ENCODE measurements at regions not wholly inside any gene's neighbourhood (a gene's known extent, or its start where the extent isn't known, plus 50 kb on each side); places are given as distances from the start of the nearest gene placed in this dataset.
A peak's percentile ranks its signal among the peaks of the same experiment; 100 is the strongest.

DNA sequence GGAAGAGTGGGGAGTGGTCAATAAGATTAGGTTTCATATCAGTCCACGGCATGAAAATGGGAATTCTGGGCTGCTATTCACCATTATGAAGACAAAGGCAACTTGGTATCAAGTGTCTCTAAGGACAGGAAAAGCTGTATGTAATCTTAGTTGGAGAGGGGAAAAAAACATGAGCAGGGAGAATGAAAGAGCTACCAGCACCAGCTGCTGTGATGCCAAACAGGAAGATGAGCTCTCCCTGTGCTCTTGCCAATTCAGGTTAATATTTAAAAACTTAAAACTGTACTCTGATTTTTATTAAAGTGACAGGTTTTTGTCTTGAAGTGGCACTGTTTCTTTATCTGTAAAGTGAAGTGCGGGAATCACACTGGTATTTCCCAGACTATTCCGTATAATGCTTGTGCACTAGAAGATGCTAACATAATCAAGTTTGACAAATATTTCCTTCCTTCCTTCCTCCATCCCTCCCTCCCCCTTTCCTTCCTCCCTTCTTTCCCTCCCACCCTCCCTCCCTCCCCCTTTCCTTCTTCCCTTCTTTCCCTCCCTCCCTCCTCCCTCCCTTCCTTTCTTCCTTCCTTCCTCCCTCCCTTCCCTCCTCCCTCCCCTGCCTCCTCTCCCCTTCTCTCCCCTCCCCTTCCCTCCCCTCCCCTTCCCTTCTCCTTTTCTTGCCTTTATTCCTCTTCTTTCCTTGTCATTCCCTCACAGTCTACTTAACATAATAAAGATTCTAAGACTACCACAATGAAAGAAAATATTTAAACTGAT lies 1383.0 kb upstream of the C9orf72 start:
- Histone ChIP-seq H3K9me3 (ENCODE audit: insufficient read depth, low read length) (no peaks in the 10 kb centered on the region), H3K4me3 (ENCODE audit: insufficient read length, low read depth) (no peak overlapping the region), H3K9ac (ENCODE audit: insufficient read length, low read depth) (no peak overlapping the region), H3K36me3 (ENCODE audit: insufficient read depth, insufficient read length, low read length) (no peaks in the 10 kb centered on the region), H3K4me1 (ENCODE audit: insufficient read depth, insufficient read length) (no peaks in the 10 kb centered on the region), H3K27me3 (ENCODE audit: insufficient read depth, insufficient read length) (no peaks in the 10 kb centered on the region)
- no peak for TF ChIP-seq SUZ12 (IDR thresholded peaks at IDR 0.05; ENCODE audit: extremely low read depth, insufficient read depth, insufficient read length)
- no peak for TF ChIP-seq ZNF274 (IDR thresholded peaks at IDR 0.05; ENCODE audit: low read depth, low read length)
- TF ChIP-seq YY1 (IDR thresholded peaks at IDR 0.05; ENCODE audit: insufficient read depth, insufficient read length) = no peak
- no peak for DNase-seq (ENCODE audit: low read depth, low spot score)

DNA sequence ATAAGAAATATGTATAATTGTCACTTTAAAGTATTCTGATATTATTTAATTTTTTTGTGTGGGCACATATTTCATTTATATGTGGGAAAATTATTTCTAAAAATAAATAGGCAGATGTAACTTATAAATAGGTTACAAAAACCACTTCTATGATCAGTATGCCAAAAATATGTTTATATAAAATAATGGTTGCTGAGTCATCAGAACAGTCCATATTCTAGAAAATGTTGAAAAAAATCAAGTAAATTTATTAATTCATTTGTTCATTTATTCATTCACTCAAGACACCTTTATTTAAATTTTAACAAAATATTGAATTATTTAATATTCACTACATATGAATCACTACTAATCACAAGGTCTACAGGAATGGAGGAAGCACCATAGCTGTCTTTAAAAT lies 1387.3 kb upstream of the C9orf72 start:
- TF ChIP-seq YY1 (IDR thresholded peaks at IDR 0.05; ENCODE audit: insufficient read depth, insufficient read length) = no peak
- no peaks in the 10 kb centered on the region for H3K27me3 ChIP-seq (ENCODE audit: insufficient read depth, insufficient read length)
- no peak overlapping the region for H3K4me3 ChIP-seq (ENCODE audit: insufficient read length, low read depth)
- no peaks in the 10 kb centered on the region for H3K36me3 ChIP-seq (ENCODE audit: insufficient read depth, insufficient read length, low read length)
- no peaks in the 10 kb centered on the region for H3K9me3 ChIP-seq (ENCODE audit: insufficient read depth, low read length)
- H3K9ac ChIP-seq (ENCODE audit: insufficient read length, low read depth) = no peak overlapping the region
- H3K4me1 ChIP-seq (ENCODE audit: insufficient read depth, insufficient read length) = no peaks in the 10 kb centered on the region
- no peak for DNase-seq (ENCODE audit: low read depth, low spot score)

DNA sequence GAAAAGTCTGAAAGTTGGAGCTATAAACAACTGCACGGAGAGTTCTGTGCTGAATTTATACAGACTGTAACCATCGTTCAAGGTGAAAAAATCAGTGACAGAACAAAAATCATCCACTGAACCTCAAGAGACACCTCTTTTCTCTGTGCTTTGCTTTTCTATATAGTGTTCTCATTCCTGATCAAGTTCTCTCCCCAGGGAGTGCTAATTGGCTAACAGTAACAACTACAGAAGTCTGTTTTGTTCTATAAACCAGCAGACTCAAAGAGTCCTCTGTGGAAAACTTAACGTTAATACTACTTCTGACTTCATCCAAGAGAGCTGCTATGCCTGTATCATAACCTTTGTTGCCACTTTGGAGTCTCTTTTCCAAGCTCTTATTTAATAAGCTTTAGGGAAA lies 1388.3 kb upstream of the C9orf72 start:
- TF ChIP-seq SUZ12 (IDR thresholded peaks at IDR 0.05; ENCODE audit: extremely low read depth, insufficient read depth, insufficient read length) = no peak
- TF ChIP-seq ZNF274 (IDR thresholded peaks at IDR 0.05; ENCODE audit: low read depth, low read length) = no peak
- no peak for TF ChIP-seq YY1 (IDR thresholded peaks at IDR 0.05; ENCODE audit: insufficient read depth, insufficient read length)
- Histone ChIP-seq H3K4me1 (ENCODE audit: insufficient read depth, insufficient read length) (no peaks in the 10 kb centered on the region), H3K27me3 (ENCODE audit: insufficient read depth, insufficient read length) (no peaks in the 10 kb centered on the region), H3K4me3 (ENCODE audit: insufficient read length, low read depth) (no peak overlapping the region), H3K36me3 (ENCODE audit: insufficient read depth, insufficient read length, low read length) (no peaks in the 10 kb centered on the region), H3K9me3 (ENCODE audit: insufficient read depth, low read length) (no peaks in the 10 kb centered on the region), H3K9ac (ENCODE audit: insufficient read length, low read depth) (no peak overlapping the region)
- no peak for DNase-seq (ENCODE audit: low read depth, low spot score)

DNA sequence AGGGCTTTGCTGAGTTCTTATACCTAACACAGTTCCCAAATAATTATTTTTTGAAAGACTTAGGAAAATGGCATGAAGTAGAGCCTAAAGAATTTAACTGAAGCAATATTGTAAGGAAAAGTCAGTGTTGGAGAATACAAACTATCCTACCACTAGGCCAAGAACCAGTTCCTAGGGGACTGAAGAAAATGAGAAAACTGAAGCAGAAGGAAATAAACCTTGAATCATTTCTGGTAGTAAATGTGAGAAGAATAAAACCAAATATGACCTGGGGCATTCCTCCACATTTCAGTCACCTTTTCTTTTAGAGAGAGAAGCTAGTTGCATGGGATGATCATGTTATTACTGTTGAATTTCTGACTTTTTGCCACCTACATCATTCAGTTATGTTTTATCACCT lies 1393.9 kb upstream of the C9orf72 start:
- no peaks in the 10 kb centered on the region for H3K27me3 ChIP-seq (ENCODE audit: insufficient read depth, insufficient read length)
- no peak for DNase-seq (ENCODE audit: low read depth, low spot score)
- no peak overlapping the region for H3K9ac ChIP-seq (ENCODE audit: insufficient read length, low read depth)
- peaks cover 3% of the 10 kb centered on the region for H3K4me1 ChIP-seq (ENCODE audit: insufficient read depth, insufficient read length)
- TF ChIP-seq SUZ12 (IDR thresholded peaks at IDR 0.05; ENCODE audit: extremely low read depth, insufficient read depth, insufficient read length) = no peak
- no peak for TF ChIP-seq ZNF274 (IDR thresholded peaks at IDR 0.05; ENCODE audit: low read depth, low read length)
- no peak for TF ChIP-seq YY1 (IDR thresholded peaks at IDR 0.05; ENCODE audit: insufficient read depth, insufficient read length)
- H3K9me3 ChIP-seq (ENCODE audit: insufficient read depth, low read length) = no peaks in the 10 kb centered on the region
- H3K4me3 ChIP-seq (ENCODE audit: insufficient read length, low read depth) = no peak overlapping the region
- H3K36me3 ChIP-seq (ENCODE audit: insufficient read depth, insufficient read length, low read length) = no peaks in the 10 kb centered on the region

DNA sequence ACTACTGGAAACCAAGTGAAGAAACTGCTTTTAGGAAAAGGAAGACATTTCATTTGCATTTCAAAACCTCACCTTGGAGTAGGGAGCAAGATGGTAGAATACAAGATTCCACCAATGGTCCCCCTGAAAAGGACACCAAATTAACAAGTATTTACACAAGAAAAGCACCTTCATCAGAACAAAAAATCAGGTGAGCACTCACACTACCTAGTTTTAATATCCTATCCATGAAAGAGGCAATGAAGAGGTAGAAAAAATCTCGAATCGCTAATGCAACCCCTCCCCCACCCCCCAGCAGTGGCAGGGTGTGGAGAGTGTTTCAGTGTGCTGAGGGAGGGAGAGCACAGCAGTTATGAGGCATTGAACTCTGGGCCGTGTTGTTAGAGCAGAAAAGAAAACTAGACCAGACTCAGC lies 1397.0 kb upstream of the C9orf72 start:
- H3K36me3 ChIP-seq (ENCODE audit: insufficient read depth, insufficient read length, low read length) = no peaks in the 10 kb centered on the region
- no peaks in the 10 kb centered on the region for H3K9me3 ChIP-seq (ENCODE audit: insufficient read depth, low read length)
- H3K27me3 ChIP-seq (ENCODE audit: insufficient read depth, insufficient read length) = no peaks in the 10 kb centered on the region
- H3K4me1 ChIP-seq (ENCODE audit: insufficient read depth, insufficient read length) = peaks cover 3% of the 10 kb centered on the region
- DNase-seq (ENCODE audit: low read depth, low spot score) = peak; percentile 38
- TF ChIP-seq SUZ12 (IDR thresholded peaks at IDR 0.05; ENCODE audit: extremely low read depth, insufficient read depth, insufficient read length) (no peak), YY1 (IDR thresholded peaks at IDR 0.05; ENCODE audit: insufficient read depth, insufficient read length) (no peak), ZNF274 (IDR thresholded peaks at IDR 0.05; ENCODE audit: low read depth, low read length) (no peak)
- H3K4me3 ChIP-seq (ENCODE audit: insufficient read length, low read depth) = no peak overlapping the region
- H3K9ac ChIP-seq (ENCODE audit: insufficient read length, low read depth) = no peak overlapping the region

DNA sequence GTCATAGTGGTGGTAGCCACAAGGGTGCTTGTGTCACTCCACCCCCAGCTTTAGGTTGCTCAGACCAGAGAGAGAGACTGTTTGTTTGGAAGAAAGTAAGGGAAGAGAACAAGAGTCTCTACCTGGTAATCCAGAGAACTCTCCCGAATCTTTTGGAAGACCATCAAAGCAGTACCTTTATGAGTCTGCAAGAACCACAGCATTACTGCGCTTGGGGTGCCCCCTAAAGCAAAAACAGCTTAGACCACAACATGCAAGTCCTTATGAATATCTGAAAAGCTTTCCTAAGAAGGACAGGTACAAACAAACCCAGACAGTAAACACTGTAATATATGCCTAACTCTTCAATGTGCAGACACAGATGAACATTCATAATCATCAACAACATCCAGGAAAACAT lies 1398.6 kb upstream of the C9orf72 start:
- TF ChIP-seq ZNF274 (IDR thresholded peaks at IDR 0.05; ENCODE audit: low read depth, low read length) = no peak
- TF ChIP-seq SUZ12 (IDR thresholded peaks at IDR 0.05; ENCODE audit: extremely low read depth, insufficient read depth, insufficient read length) = no peak
- no peak for TF ChIP-seq YY1 (IDR thresholded peaks at IDR 0.05; ENCODE audit: insufficient read depth, insufficient read length)
- Histone ChIP-seq H3K4me1 (ENCODE audit: insufficient read depth, insufficient read length) (peaks cover 3% of the 10 kb centered on the region), H3K36me3 (ENCODE audit: insufficient read depth, insufficient read length, low read length) (no peaks in the 10 kb centered on the region), H3K4me3 (ENCODE audit: insufficient read length, low read depth) (no peak overlapping the region), H3K27me3 (ENCODE audit: insufficient read depth, insufficient read length) (no peaks in the 10 kb centered on the region), H3K9me3 (ENCODE audit: insufficient read depth, low read length) (no peaks in the 10 kb centered on the region), H3K9ac (ENCODE audit: insufficient read length, low read depth) (no peak overlapping the region)
- DNase-seq (ENCODE audit: low read depth, low spot score) = no peak

DNA sequence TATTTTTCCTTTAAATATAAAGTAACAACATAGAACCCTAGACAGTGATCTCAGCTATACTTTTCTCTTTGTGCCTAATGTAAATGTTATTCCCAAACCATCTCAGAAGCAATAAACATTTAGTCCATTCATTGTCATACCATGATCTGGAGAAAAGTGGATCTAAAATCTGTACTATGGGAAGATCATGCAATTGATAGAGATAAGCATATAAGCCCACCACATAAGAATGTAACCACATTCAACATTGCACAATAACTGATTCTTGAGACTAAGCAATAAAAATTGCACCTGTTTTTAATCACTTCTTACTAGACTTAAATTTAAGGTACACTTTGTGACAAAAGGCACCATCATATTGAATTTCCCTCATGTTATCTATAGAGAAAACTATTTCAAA lies 1403.0 kb upstream of the C9orf72 start:
- Histone ChIP-seq H3K36me3 (ENCODE audit: insufficient read depth, insufficient read length, low read length) (no peaks in the 10 kb centered on the region), H3K4me3 (ENCODE audit: insufficient read length, low read depth) (no peak overlapping the region), H3K4me1 (ENCODE audit: insufficient read depth, insufficient read length) (no peaks in the 10 kb centered on the region), H3K9me3 (ENCODE audit: insufficient read depth, low read length) (no peaks in the 10 kb centered on the region), H3K27me3 (ENCODE audit: insufficient read depth, insufficient read length) (no peaks in the 10 kb centered on the region), H3K9ac (ENCODE audit: insufficient read length, low read depth) (no peak overlapping the region)
- no peak for DNase-seq (ENCODE audit: low read depth, low spot score)
- no peak for TF ChIP-seq ZNF274 (IDR thresholded peaks at IDR 0.05; ENCODE audit: low read depth, low read length)
- no peak for TF ChIP-seq SUZ12 (IDR thresholded peaks at IDR 0.05; ENCODE audit: extremely low read depth, insufficient read depth, insufficient read length)
- TF ChIP-seq YY1 (IDR thresholded peaks at IDR 0.05; ENCODE audit: insufficient read depth, insufficient read length) = no peak

Data from NT2/D1 (cell line).